GM21619 (cell line): ENCODE measurements at regions not wholly inside any gene's neighbourhood (a gene's known extent, or its start where the extent isn't known, plus 50 kb on each side); places are given as distances from the start of the nearest gene placed in this dataset.
"Not testable (repeated sequence)": the region's sequence is repeated elsewhere in the genome, so short reads cannot be mapped to it uniquely, and the experiment has no call there.

Source experiments
- ATAC-seq: cut with Tn5 transposase; IDR thresholded peaks from one replicate; pipeline ENCODE4 v1.9.1; 2021; ENCODE audit not compliant: unreplicated experiment

DNA sequence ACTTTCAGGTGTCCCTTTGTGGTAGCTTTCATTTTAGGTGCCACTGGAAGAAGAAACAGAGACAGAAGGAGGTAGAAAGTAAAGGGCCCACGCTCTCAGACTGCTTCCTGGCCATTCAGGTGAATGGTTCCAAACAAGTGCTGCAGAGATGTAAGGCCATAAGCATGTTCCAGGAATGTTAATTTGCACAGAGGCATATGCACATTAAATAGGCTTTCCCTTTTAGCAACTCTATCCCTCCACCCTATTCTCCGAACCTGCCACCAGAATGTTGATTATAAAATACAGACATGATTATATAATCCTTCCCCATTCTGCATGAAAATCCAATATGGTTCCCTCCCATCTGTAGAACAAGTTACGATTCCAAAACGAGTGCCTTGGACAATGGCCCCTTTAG is 297.2 kb downstream of the C6orf118 start:
- ATAC-seq: no peak

GRCh38 chr6:165010556-165011535 is 298.6 kb downstream of the C6orf118 start:
- ATAC-seq: no peak

GRCh38 chr6:165008971-165009370 is 300.4 kb downstream of the C6orf118 start:
- no peak for ATAC-seq

DNA sequence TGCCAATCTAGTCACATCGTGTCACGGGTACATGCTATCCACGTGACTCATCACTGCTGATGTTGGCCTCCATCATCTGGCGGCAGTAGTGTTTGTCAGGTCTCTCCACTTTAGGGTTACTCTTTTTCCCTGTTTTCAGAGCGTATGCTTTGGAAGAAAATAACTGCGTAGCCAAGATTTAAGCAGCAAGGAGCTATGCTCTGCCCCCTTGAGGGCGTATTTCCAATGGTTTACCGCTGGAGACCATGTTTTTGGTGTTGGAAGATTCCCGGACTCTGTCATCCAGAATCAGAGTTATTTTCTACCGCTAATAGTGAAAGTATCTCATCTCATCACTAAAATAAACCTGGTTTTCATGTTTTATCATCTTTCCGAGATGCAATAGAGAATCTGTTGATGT is 306.5 kb downstream of the C6orf118 start:
- ATAC-seq: no peak

DNA sequence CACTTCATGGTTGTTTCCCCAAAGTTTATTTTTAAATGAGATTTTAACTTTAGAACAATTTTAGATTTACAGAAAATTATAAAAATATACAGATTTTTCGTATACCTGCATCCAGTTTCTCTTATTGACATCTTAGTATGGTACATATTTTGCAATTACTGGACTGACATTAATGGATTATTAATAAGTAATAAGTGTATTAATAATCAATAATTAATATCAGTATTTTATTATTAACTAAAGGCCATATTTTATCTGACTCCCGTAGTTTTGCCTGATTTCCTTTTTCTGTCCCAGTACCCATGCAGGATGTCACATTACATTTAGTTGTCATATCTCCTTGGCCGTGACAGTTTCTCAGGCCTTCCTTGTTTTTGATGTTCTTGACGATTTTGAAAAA is 307.0 kb downstream of the C6orf118 start:
- no peak for ATAC-seq

- no peak for ATAC-seq
Measured at GRCh38 chr6:165001502-165002157, 307.8 kb downstream of the C6orf118 start.

GRCh38 chr6:164998297-164998696 is 311.1 kb downstream of the C6orf118 start:
- ATAC-seq: no peak

GRCh38 chr6:164996838-164997237 is 312.6 kb downstream of the C6orf118 start:
- no peak for ATAC-seq

DNA sequence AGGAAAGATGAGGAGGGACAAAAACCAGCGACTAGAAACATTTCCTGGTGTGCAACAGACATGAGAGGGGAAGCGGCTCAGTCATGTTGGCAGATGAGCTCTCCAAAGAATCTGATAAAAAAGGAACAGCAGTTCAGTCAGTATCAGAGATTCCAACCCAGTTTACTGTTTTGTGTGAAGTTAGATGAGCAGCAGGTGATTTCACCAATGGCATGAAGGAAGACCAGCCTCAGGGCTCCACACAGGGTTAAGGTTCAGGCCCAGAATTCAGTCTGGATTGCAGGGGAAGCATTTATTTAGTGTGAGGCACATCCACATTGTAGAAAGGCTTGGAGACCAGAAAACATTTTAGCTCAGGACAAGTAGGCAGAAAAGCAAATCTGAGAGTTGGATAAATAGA is 317.8 kb downstream of the C6orf118 start:
- no peak for ATAC-seq

GRCh38 chr6:164990901-164991300 is 318.5 kb downstream of the C6orf118 start:
- no peak for ATAC-seq

DNA sequence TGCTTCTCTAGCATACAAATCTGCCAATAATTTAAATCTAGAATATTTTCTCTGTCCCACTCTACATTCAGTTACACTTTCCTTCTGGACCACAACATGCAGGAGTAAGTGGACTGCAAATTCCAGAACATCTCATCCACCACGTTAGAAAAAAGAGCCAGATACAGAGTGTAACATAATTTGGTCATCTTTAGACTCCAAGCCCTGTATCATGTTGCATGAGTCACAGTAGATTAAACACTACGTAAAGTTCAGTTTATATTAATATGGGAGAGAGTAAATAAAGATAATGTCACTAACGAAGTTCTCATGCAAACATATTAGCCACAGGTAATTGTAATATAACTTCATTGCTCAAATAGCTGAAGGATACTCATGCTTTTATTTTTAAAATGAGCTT is 327.0 kb downstream of the C6orf118 start:
- no peak for ATAC-seq

GRCh38 chr6:164967102-164967501 is 342.3 kb downstream of the C6orf118 start:
- no peak for ATAC-seq

DNA sequence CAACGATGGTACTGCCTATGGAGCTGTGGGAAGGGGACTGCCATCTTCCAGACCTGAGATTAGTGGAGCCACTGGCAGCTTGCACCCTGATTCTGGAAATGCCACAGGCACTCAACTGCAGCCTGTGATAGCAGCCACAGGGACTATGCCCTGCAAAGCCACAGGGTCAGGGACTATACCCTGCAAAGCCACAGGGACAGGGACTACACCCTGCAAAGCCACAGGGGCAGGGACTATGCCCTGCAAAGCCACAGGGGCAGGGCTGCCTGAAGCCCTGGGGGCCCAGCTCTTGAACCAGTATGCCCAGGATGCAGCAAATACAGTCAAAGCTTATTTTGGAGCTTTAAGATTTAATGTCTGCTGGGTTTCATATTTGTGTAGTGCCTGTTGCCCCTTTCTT is 346.6 kb downstream of the C6orf118 start:
- no peak for ATAC-seq

- no peak for ATAC-seq
Measured at GRCh38 chr6:164947164-164947563, 362.2 kb downstream of the C6orf118 start.

DNA sequence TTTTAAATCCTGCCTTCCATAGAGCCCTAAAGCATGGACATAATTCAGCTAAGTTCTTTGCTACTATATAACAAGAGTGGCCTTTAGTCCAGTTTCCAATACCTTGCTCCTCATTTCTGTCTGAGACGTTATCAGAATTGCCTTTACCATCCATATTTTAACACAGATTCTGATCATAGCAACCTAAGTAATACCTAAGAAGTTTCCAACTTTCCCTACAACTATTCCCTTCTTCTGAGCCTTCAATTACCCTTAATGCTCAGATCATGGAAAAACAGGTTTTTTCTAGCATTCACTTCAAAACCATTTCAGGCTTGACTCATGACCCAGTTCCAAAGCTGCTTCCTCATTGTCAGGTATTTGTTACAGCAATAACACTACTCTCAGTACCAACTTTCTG is 367.1 kb downstream of the C6orf118 start:
- ATAC-seq: no peak

DNA sequence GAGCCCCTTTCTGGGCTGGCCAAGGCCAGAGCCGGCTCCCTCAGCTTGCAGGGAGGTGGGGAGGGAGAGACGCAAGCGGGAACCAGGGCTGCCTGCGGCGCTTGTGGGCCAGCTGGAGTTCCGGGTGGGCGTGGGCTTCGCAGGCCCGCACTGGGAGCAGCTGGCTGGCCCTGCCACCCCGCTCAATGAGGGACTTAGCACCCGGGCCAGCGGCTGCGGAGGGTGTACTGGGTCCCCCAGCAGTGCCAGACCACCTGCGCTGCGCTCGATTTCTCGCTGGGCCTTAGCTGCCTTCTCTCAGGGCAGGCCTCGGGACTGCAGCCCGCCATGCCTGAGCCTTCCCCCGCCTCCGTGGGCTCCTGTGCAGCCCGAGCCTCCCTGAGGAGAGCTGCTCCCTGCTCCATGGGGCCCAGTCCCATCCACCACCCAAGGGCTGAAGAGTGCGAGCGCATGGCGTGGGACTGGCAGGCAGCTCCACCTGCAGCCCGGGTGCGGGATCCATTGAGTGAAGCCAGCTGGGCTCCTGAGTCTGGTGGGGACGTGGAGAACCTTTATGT is 376.1 kb downstream of the C6orf118 start:
- ATAC-seq: not testable (repeated sequence)

DNA sequence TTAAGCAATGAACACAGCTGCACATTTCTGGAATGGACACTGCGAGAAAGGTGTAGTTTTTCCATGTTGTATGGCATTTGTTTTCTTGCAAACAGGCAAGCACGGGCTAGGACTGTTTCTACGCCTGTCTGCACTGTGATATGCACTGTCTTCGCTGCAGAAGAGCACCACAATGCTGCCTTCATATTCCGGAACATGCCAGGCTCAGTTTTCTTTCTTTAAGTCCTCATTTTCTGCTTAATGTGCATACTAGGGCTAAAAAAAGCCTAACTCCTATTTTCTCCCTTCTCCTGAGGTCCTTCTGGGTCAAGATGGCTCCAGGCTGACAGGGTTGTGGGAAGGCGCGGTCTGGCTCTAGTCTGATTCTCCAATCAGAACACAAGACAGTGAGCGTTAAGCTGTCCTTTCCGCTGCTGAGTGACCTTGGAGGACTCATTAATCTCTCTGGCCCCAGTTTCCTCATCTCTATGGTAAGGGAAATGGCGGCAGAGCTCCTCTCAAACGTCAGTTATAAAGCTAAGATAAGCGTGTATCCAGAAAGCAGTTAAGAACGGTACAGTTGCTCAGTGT is 379.9 kb downstream of the C6orf118 start:
- ATAC-seq: no peak

DNA sequence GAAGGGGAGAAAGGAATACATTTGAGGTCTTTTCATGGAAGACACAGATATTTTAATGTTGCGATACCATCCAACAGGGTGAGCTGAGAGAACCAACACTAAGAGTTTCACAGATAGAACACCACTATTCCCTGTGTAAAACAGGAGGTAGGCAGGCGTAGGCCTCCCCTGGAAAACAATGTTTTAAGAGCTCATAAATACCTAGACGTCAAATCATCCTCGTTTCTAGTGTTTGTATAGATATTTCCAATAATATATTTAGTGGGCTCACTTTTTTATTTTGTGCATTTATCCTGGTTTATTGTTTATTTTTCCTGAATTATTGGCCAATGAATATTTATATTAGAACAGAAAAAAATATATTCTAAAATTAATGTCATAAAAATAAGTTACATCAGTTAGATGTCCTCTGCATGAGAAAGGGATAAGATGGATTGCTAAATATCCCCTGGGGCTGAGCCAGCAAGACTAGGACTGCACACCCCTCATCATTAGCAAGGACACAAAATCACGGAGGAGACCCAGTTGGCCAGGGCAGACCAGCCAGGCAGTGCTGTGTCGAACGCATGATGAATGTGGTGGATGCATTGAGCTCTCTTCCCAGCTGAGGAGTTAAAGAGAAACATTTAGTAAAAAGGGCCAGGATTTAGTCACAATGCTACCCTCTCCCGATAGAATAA is 380.5 kb downstream of the C6orf118 start:
- ATAC-seq: no peak

- ATAC-seq: no peak
Measured at GRCh38 chr6:164928057-164928727, 381.2 kb downstream of the C6orf118 start.

DNA sequence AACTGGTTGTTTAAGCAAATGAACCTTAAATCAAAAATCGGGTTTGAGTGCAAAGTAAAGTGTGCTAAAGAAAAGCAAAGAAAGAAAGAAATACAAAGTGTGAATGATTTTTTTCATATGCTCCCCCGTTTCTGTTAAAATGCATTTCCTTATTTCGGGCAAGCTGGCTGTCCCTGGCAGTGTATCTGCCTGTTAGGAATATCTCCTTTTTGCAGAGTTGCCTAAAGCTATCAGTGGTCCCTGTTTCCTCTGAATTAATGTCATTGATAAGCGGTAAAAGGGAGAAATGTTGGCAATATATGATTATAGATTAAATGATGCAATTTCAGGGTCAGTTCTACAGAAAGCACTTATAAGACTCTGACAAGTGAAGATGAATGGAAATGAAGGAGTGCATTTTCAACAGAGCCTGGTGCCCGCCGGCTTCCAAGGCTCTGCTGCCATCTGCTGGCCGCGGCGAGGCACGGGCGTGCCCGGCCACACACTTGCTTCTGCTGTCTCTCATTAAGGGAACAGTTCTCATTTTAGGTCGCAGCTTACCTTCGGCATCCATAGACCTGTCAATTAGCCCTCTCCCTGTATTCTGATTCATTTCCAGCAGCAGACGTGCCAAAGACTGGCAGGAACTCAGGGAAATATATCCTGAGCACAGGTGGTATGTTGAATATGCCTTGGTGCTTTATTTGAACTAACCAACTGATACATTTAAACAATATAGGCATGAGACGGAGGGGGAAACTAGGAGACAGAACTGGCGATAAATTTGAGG is 381.9 kb downstream of the C6orf118 start:
- ATAC-seq: peak; percentile 85
